ENCODE measurements at regions not wholly inside any gene's neighbourhood (a gene's known extent, or its start where the extent isn't known, plus 50 kb on each side); places are given as distances from the start of the nearest gene placed in this dataset.

GRCh38 chr3:106231086-106231485 lies 362.3 kb upstream of the CBLB start:
- TF ChIP-seq CTCF (conservative IDR thresholded peaks at IDR 0.05 in 1 of 2, IDR thresholded peaks at IDR 0.05 in 1 of 2; ENCODE audit: extremely low read depth in 1 of 2, insufficient read depth in 1 of 2, low read depth in 1 of 2, low read length in 2 of 2) (no peak), EZH2 (IDR thresholded peaks at IDR 0.05; ENCODE audit: borderline replicate concordance, low read length) (no peak)

All from mammary epithelial cell (primary cell).